ENCODE measurements at regions not wholly inside any gene's neighbourhood (a gene's known extent, or its start where the extent isn't known, plus 50 kb on each side); places are given as distances from the start of the nearest gene placed in this dataset.

GRCh38 chr9:107905308-107906020 lies 415.9 kb upstream of the KLF4 start:
- no peak overlapping the region for H4K12ac ChIP-seq (ENCODE audit: low read depth, low read length)
- H3K4me3 ChIP-seq (ENCODE audit: low read depth, low read length), result no peak overlapping the region
- no peak overlapping the region for H3K14ac ChIP-seq (ENCODE audit: low read length)
- H2AFZ ChIP-seq (ENCODE audit: insufficient read depth, low read length, poor library complexity), result no peak overlapping the region
- H4K91ac ChIP-seq (ENCODE audit: low read depth, low read length), result no peak overlapping the region
- no peaks in the 10 kb centered on the region for H3K79me2 ChIP-seq (ENCODE audit: control insufficient read depth, insufficient read depth, low read length, poor library complexity)
- H3K9me3 ChIP-seq (ENCODE audit: insufficient read depth, low read depth, low read length), result no peaks in the 10 kb centered on the region
- H3K27ac ChIP-seq (ENCODE audit: low read depth, low read length), result no peak overlapping the region
- H2BK12ac ChIP-seq (ENCODE audit: low read length), result no peak overlapping the region
- H3K4me2 ChIP-seq (ENCODE audit: low read length), result no peak overlapping the region
- H4K8ac ChIP-seq (ENCODE audit: low read depth, low read length), result no peak overlapping the region
- no peak overlapping the region for H3K23ac ChIP-seq (ENCODE audit: low read length)
- WGBS (ENCODE audit: extremely low coverage, insufficient coverage, insufficient read length), result no CpG with 5 or more reads among the region's 2 CpGs
- no peaks in the 10 kb centered on the region for H3K36me3 ChIP-seq (ENCODE audit: control insufficient read depth in 1 of 2, insufficient read depth in 2 of 2, low read length in 2 of 2)
- no peaks in the 10 kb centered on the region for H3K4me1 ChIP-seq (ENCODE audit: control insufficient read depth in 1 of 2, insufficient read depth in 2 of 2, low read length in 2 of 2)
- no peak overlapping the region for H3K4ac ChIP-seq (ENCODE audit: low read depth, low read length)
- H3K18ac ChIP-seq (ENCODE audit: low read length), result no peak overlapping the region
- no peak overlapping the region for H2AK5ac ChIP-seq (ENCODE audit: low read length)
- H3K79me1 ChIP-seq (ENCODE audit: low read length), result no peaks in the 10 kb centered on the region
- no peak overlapping the region for H3K9ac ChIP-seq (ENCODE audit: low read length)
- no peaks in the 10 kb centered on the region for H3K27me3 ChIP-seq (ENCODE audit: insufficient read depth, low read length)
- no peak overlapping the region for H2BK5ac ChIP-seq (ENCODE audit: low read depth, low read length, poor library complexity)
- no peak for DNase-seq
- no peak overlapping the region for H2BK120ac ChIP-seq (ENCODE audit: insufficient read depth, low read length, poor library complexity)

GRCh38 chr9:107899961-107900330 lies 410.4 kb upstream of the KLF4 start:
- Histone ChIP-seq H4K8ac (ENCODE audit: low read depth, low read length) (no peak overlapping the region), H3K4ac (ENCODE audit: low read depth, low read length) (no peak overlapping the region), H2AFZ (ENCODE audit: insufficient read depth, low read length, poor library complexity) (no peak overlapping the region), H2BK120ac (ENCODE audit: insufficient read depth, low read length, poor library complexity) (no peak overlapping the region), H3K14ac (ENCODE audit: low read length) (no peak overlapping the region), H4K91ac (ENCODE audit: low read depth, low read length) (no peak overlapping the region), H3K9ac (ENCODE audit: low read length) (no peak overlapping the region), H3K36me3 (ENCODE audit: control insufficient read depth in 1 of 2, insufficient read depth in 2 of 2, low read length in 2 of 2) (no peaks in the 10 kb centered on the region), H3K9me3 (ENCODE audit: insufficient read depth, low read depth, low read length) (no peaks in the 10 kb centered on the region), H3K79me2 (ENCODE audit: control insufficient read depth, insufficient read depth, low read length, poor library complexity) (no peaks in the 10 kb centered on the region), H3K4me3 (ENCODE audit: low read depth, low read length) (no peak overlapping the region), H2BK5ac (ENCODE audit: low read depth, low read length, poor library complexity) (no peak overlapping the region), H2AK5ac (ENCODE audit: low read length) (no peak overlapping the region), H3K4me2 (ENCODE audit: low read length) (no peak overlapping the region), H3K4me1 (ENCODE audit: control insufficient read depth in 1 of 2, insufficient read depth in 2 of 2, low read length in 2 of 2) (no peaks in the 10 kb centered on the region), H2BK12ac (ENCODE audit: low read length) (no peak overlapping the region), H4K12ac (ENCODE audit: low read depth, low read length) (no peak overlapping the region), H3K27me3 (ENCODE audit: insufficient read depth, low read length) (no peaks in the 10 kb centered on the region), H3K27ac (ENCODE audit: low read depth, low read length) (no peak overlapping the region), H3K18ac (ENCODE audit: low read length) (no peak overlapping the region), H3K23ac (ENCODE audit: low read length) (no peak overlapping the region), H3K79me1 (ENCODE audit: low read length) (no peaks in the 10 kb centered on the region)
- DNase-seq, result no peak
- WGBS (ENCODE audit: extremely low coverage, insufficient coverage, insufficient read length), result no CpG with 5 or more reads among the region's 1 CpG

GRCh38 chr9:107898761-107899160 lies 409.2 kb upstream of the KLF4 start:
- Histone ChIP-seq H2BK120ac (ENCODE audit: insufficient read depth, low read length, poor library complexity) (no peak overlapping the region), H3K9ac (ENCODE audit: low read length) (no peak overlapping the region), H2BK12ac (ENCODE audit: low read length) (no peak overlapping the region), H2BK5ac (ENCODE audit: low read depth, low read length, poor library complexity) (no peak overlapping the region), H3K36me3 (ENCODE audit: control insufficient read depth in 1 of 2, insufficient read depth in 2 of 2, low read length in 2 of 2) (no peaks in the 10 kb centered on the region), H3K4me2 (ENCODE audit: low read length) (no peak overlapping the region), H3K4ac (ENCODE audit: low read depth, low read length) (no peak overlapping the region), H3K23ac (ENCODE audit: low read length) (no peak overlapping the region), H3K14ac (ENCODE audit: low read length) (no peak overlapping the region), H3K18ac (ENCODE audit: low read length) (no peak overlapping the region), H2AFZ (ENCODE audit: insufficient read depth, low read length, poor library complexity) (no peak overlapping the region), H3K79me1 (ENCODE audit: low read length) (no peaks in the 10 kb centered on the region), H3K4me3 (ENCODE audit: low read depth, low read length) (no peak overlapping the region), H3K9me3 (ENCODE audit: insufficient read depth, low read depth, low read length) (no peaks in the 10 kb centered on the region), H2AK5ac (ENCODE audit: low read length) (no peak overlapping the region), H4K91ac (ENCODE audit: low read depth, low read length) (no peak overlapping the region), H4K12ac (ENCODE audit: low read depth, low read length) (no peak overlapping the region), H4K8ac (ENCODE audit: low read depth, low read length) (no peak overlapping the region), H3K27ac (ENCODE audit: low read depth, low read length) (no peak overlapping the region), H3K4me1 (ENCODE audit: control insufficient read depth in 1 of 2, insufficient read depth in 2 of 2, low read length in 2 of 2) (no peaks in the 10 kb centered on the region), H3K27me3 (ENCODE audit: insufficient read depth, low read length) (no peaks in the 10 kb centered on the region), H3K79me2 (ENCODE audit: control insufficient read depth, insufficient read depth, low read length, poor library complexity) (no peaks in the 10 kb centered on the region)
- no CpG with 5 or more reads among the region's 2 CpGs for WGBS (ENCODE audit: extremely low coverage, insufficient coverage, insufficient read length)
- no peak for DNase-seq

- Histone ChIP-seq H3K4ac (ENCODE audit: low read depth, low read length) (no peak overlapping the region), H4K12ac (ENCODE audit: low read depth, low read length) (no peak overlapping the region), H2AFZ (ENCODE audit: insufficient read depth, low read length, poor library complexity) (no peak overlapping the region), H3K9ac (ENCODE audit: low read length) (no peak overlapping the region), H3K27ac (ENCODE audit: low read depth, low read length) (no peak overlapping the region), H3K9me3 (ENCODE audit: insufficient read depth, low read depth, low read length) (no peaks in the 10 kb centered on the region), H4K91ac (ENCODE audit: low read depth, low read length) (no peak overlapping the region), H3K4me1 (ENCODE audit: control insufficient read depth in 1 of 2, insufficient read depth in 2 of 2, low read length in 2 of 2) (no peaks in the 10 kb centered on the region), H3K4me2 (ENCODE audit: low read length) (no peak overlapping the region), H2BK5ac (ENCODE audit: low read depth, low read length, poor library complexity) (no peak overlapping the region), H3K14ac (ENCODE audit: low read length) (no peak overlapping the region), H2AK5ac (ENCODE audit: low read length) (no peak overlapping the region), H2BK120ac (ENCODE audit: insufficient read depth, low read length, poor library complexity) (no peak overlapping the region), H3K4me3 (ENCODE audit: low read depth, low read length) (no peak overlapping the region), H3K79me1 (ENCODE audit: low read length) (no peaks in the 10 kb centered on the region), H3K79me2 (ENCODE audit: control insufficient read depth, insufficient read depth, low read length, poor library complexity) (no peaks in the 10 kb centered on the region), H4K8ac (ENCODE audit: low read depth, low read length) (no peak overlapping the region), H2BK12ac (ENCODE audit: low read length) (no peak overlapping the region), H3K18ac (ENCODE audit: low read length) (no peak overlapping the region), H3K23ac (ENCODE audit: low read length) (no peak overlapping the region), H3K27me3 (ENCODE audit: insufficient read depth, low read length) (no peaks in the 10 kb centered on the region), H3K36me3 (ENCODE audit: control insufficient read depth in 1 of 2, insufficient read depth in 2 of 2, low read length in 2 of 2) (no peaks in the 10 kb centered on the region)
- no peak for DNase-seq
- no CpG with 5 or more reads among the region's 1 CpG for WGBS (ENCODE audit: extremely low coverage, insufficient coverage, insufficient read length)
Measured at GRCh38 chr9:107896544-107896943, 407.0 kb upstream of the KLF4 start.
